Occipital lobe (tissue), 2 donors: ENCODE measurements at regions not wholly inside any gene's neighbourhood (a gene's known extent, or its start where the extent isn't known, plus 50 kb on each side); places are given as distances from the start of the nearest gene placed in this dataset. TPM values are rescaled to one million over a fixed set of nuclear protein-coding genes. Genes with fewer than 3 reads are reported as not detected.

Experiments
- DNase-seq: peaks from one replicate; lab custom pipeline; 2025; lab: John Stamatoyannopoulos, UW
- small RNA-seq: library from RNA; depleted of rRNA; stranded (forward); fragments of <200 nt; gene quantifications from one replicate; pipeline ENCODE3, GENCODE V24; 2014

GRCh38 chr1:190043655-190044054 is 434.0 kb downstream of the BRINP3 start:
- DNase-seq, result no peak

- DNase-seq, result no peak
Measured at GRCh38 chr1:190046231-190046630, 431.4 kb downstream of the BRINP3 start.

Small RNAs in the stretch of these regions (small RNA-seq; reads per million reads assigned to genes)
- gene AL136372.1, result not detected
- gene AL357559.1, result not detected
- not detected for gene AL391813.1
- not detected for gene RNA5SP73
